ENCODE measurements at regions not wholly inside any gene's neighbourhood (a gene's known extent, or its start where the extent isn't known, plus 50 kb on each side); places are given as distances from the start of the nearest gene placed in this dataset.

DNA sequence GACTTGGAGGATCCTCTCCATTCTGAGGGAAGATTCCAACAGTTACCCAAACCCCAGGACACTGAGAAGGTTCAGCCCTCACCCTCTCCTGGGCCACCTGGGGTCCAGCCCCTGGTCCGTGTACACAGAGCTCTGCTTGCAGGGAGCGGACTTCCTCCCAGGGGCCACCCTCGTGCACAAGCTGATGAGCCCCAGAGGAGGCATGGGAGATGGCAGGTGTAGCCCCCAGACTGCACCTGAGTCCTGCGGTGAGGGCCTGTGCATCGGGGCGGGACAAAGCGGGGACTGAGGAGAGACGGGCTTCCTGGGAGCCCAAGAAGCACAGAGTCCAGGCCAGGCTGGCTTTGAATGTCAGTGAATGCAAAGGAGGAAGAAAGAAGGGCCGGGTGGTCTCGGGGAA, 1374.9 kb downstream of the BRD1 start:
- Histone ChIP-seq H3K4me1 (ENCODE audit: control insufficient read depth in 2 of 2, insufficient read depth in 2 of 2, low read length in 2 of 2) (peaks cover 0 to 3% of the 10 kb centered on the region in 2 donors), H3K4me2 (replicated peaks; ENCODE audit: low read depth, low read length, poor library complexity, severe bottlenecking) (no peak overlapping the region), H3K27me3 (replicated peaks in 1 of 4; ENCODE audit: control extremely low read depth in 1 of 4, control insufficient read depth in 3 of 4, insufficient read depth in 4 of 4, low read length in 3 of 4) (peaks cover 0 to 44% (median 7%) of the 10 kb centered on the region in 4 experiments), H3K4me3 (ENCODE audit: control extremely low read depth in 1 of 5, extremely low read depth in 1 of 5, insufficient read depth in 1 of 5, low read depth in 2 of 5, low read length in 4 of 5) (no peak overlapping the region), H3K9ac (ENCODE audit: low read length) (no peak overlapping the region), H4K20me1 (ENCODE audit: control insufficient read depth, insufficient read depth, low read length, poor library complexity, severe bottlenecking) (no peaks in the 10 kb centered on the region), H3K9me3 (ENCODE audit: control extremely low read depth in 1 of 3, control insufficient read depth in 2 of 3, insufficient read depth in 1 of 3, low read length in 2 of 3) (peaks cover 0 to 28% (median 0%) of the 10 kb centered on the region in 3 donors), H3K36me3 (replicated peaks in 1 of 2; ENCODE audit: control extremely low read depth in 1 of 2, control insufficient read depth in 1 of 2, extremely low read depth in 1 of 2, insufficient read depth in 2 of 2, low read length in 1 of 2) (no peaks in the 10 kb centered on the region), H3K79me2 (ENCODE audit: control insufficient read depth, insufficient read depth, low read length) (no peaks in the 10 kb centered on the region), H3K27ac (ENCODE audit: low read length in 2 of 2) (no peak overlapping the region), H2AFZ (ENCODE audit: insufficient read depth, low read depth, low read length, poor library complexity, severe bottlenecking) (no peak overlapping the region)
- ATAC-seq (ENCODE audit: low read depth) (no peak), DNase-seq (no peak)
- TF ChIP-seq, protein P1, sequence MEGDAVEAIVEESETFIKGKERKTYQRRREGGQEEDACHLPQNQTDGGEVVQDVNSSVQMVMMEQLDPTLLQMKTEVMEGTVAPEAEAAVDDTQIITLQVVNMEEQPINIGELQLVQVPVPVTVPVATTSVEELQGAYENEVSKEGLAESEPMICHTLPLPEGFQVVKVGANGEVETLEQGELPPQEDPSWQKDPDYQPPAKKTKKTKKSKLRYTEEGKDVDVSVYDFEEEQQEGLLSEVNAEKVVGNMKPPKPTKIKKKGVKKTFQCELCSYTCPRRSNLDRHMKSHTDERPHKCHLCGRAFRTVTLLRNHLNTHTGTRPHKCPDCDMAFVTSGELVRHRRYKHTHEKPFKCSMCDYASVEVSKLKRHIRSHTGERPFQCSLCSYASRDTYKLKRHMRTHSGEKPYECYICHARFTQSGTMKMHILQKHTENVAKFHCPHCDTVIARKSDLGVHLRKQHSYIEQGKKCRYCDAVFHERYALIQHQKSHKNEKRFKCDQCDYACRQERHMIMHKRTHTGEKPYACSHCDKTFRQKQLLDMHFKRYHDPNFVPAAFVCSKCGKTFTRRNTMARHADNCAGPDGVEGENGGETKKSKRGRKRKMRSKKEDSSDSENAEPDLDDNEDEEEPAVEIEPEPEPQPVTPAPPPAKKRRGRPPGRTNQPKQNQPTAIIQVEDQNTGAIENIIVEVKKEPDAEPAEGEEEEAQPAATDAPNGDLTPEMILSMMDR (IDR thresholded peaks at IDR 0.05): no peak
- TF ChIP-seq EZH2 (IDR thresholded peaks at IDR 0.05; ENCODE audit: borderline replicate concordance, insufficient read depth, low read depth, low read length, poor library complexity, severe bottlenecking): no peak
- peaks cover 52% of the 10 kb centered on the region for H3K27me3 Mint-ChIP-seq
- ChIA-PET CTCF (no interaction called here), POLR2A (no interaction called here)
- H3K4me3 Mint-ChIP-seq: no peak overlapping the region
- H3K9me3 Mint-ChIP-seq (ENCODE audit: insufficient read depth): no peaks in the 10 kb centered on the region
- 81% methylated on average over 8 of the region's 10 CpGs for WGBS (ENCODE audit: insufficient coverage)
- no peak overlapping the region for H3K27ac Mint-ChIP-seq
- intact Hi-C loops (cut with micrococcal nuclease): no loop called here
- H3K4me1 Mint-ChIP-seq: no peaks in the 10 kb centered on the region

DNA sequence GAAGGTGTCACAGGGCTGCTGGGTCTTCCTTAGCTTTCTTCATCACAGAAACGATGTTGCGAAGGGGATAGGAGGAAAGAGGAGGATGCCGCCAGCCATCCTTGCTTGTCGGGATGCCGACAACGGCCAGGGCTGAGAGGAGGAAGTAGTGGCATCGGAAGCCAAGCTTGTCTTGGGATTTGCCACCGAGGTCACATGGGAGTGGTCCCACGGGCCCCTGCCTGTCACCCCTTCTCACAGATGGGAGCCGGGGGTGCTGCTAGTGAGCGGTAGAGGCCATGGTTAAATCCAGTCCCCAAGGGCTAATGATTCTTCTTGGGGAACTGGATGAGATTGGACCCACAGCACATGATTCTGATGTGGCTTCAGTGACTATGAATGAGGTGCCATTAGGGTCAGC, 1375.8 kb downstream of the BRD1 start:
- 82% methylated on average over 11 of the region's 11 CpGs for WGBS (ENCODE audit: insufficient coverage)
- Histone ChIP-seq H3K27me3 (replicated peaks in 1 of 4; ENCODE audit: control extremely low read depth in 1 of 4, control insufficient read depth in 3 of 4, insufficient read depth in 4 of 4, low read length in 3 of 4) (peaks cover 0 to 51% (median 13%) of the 10 kb centered on the region in 4 experiments), H3K4me1 (ENCODE audit: control insufficient read depth in 2 of 2, insufficient read depth in 2 of 2, low read length in 2 of 2) (peaks cover 0 to 3% of the 10 kb centered on the region in 2 donors), H2AFZ (ENCODE audit: insufficient read depth, low read depth, low read length, poor library complexity, severe bottlenecking) (no peak overlapping the region), H3K36me3 (replicated peaks in 1 of 2; ENCODE audit: control extremely low read depth in 1 of 2, control insufficient read depth in 1 of 2, extremely low read depth in 1 of 2, insufficient read depth in 2 of 2, low read length in 1 of 2) (no peaks in the 10 kb centered on the region), H3K4me3 (ENCODE audit: control extremely low read depth in 1 of 5, extremely low read depth in 1 of 5, insufficient read depth in 1 of 5, low read depth in 2 of 5, low read length in 4 of 5) (no peak overlapping the region), H3K27ac (ENCODE audit: low read length in 2 of 2) (no peak overlapping the region), H3K4me2 (replicated peaks; ENCODE audit: low read depth, low read length, poor library complexity, severe bottlenecking) (no peak overlapping the region), H3K9me3 (ENCODE audit: control extremely low read depth in 1 of 3, control insufficient read depth in 2 of 3, insufficient read depth in 1 of 3, low read length in 2 of 3) (peaks cover 0 to 31% (median 0%) of the 10 kb centered on the region in 3 donors), H4K20me1 (ENCODE audit: control insufficient read depth, insufficient read depth, low read length, poor library complexity, severe bottlenecking) (no peaks in the 10 kb centered on the region), H3K79me2 (ENCODE audit: control insufficient read depth, insufficient read depth, low read length) (no peaks in the 10 kb centered on the region), H3K9ac (ENCODE audit: low read length) (no peak overlapping the region)
- DNase-seq: no peak
- peaks cover 46% of the 10 kb centered on the region for H3K27me3 Mint-ChIP-seq
- no peak for ATAC-seq (ENCODE audit: low read depth)
- intact Hi-C loops (cut with micrococcal nuclease): no loop called here
- H3K9me3 Mint-ChIP-seq (ENCODE audit: insufficient read depth): no peaks in the 10 kb centered on the region
- TF ChIP-seq EZH2 (IDR thresholded peaks at IDR 0.05; ENCODE audit: borderline replicate concordance, insufficient read depth, low read depth, low read length, poor library complexity, severe bottlenecking): no peak
- TF ChIP-seq, protein P1 (IDR thresholded peaks at IDR 0.05): no peak
- ChIA-PET POLR2A (no interaction called here), CTCF (no interaction called here)
- H3K4me1 Mint-ChIP-seq: no peaks in the 10 kb centered on the region
- H3K27ac Mint-ChIP-seq: no peak overlapping the region
- H3K4me3 Mint-ChIP-seq: no peak overlapping the region
